ENCODE measurements at regions not wholly inside any gene's neighbourhood (a gene's known extent, or its start where the extent isn't known, plus 50 kb on each side); places are given as distances from the start of the nearest gene placed in this dataset.

DNA sequence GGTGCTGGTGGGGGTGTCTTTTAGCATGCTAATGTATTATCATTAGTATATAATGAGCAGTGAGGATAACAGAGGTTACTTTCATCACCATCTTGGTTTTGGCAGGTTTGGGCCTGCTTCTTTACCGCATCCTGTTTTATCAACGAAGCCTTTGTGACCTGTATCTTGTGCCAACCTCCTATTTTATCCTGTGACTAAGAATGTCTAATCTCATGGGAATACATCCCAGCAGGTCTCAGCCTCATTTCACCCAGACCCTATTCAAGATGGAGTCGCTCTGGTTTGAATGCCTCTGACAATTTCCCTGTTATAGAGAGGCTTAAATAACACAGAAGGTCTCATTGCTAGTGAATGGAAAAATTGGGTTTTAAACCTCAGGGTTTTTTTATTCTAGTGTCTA is 300.8 kb upstream of the PROX1 start:
- no peaks in the 10 kb centered on the region for H3K4me1 ChIP-seq (ENCODE audit: control insufficient read depth in 2 of 3, insufficient read depth in 2 of 3, low read depth in 1 of 3, low read length in 3 of 3)
- TF ChIP-seq, protein P1, sequence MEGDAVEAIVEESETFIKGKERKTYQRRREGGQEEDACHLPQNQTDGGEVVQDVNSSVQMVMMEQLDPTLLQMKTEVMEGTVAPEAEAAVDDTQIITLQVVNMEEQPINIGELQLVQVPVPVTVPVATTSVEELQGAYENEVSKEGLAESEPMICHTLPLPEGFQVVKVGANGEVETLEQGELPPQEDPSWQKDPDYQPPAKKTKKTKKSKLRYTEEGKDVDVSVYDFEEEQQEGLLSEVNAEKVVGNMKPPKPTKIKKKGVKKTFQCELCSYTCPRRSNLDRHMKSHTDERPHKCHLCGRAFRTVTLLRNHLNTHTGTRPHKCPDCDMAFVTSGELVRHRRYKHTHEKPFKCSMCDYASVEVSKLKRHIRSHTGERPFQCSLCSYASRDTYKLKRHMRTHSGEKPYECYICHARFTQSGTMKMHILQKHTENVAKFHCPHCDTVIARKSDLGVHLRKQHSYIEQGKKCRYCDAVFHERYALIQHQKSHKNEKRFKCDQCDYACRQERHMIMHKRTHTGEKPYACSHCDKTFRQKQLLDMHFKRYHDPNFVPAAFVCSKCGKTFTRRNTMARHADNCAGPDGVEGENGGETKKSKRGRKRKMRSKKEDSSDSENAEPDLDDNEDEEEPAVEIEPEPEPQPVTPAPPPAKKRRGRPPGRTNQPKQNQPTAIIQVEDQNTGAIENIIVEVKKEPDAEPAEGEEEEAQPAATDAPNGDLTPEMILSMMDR (IDR thresholded peaks at IDR 0.05; ENCODE audit: borderline replicate concordance, extremely low read depth, insufficient read depth): no peak
- no peak overlapping the region for H3K27ac ChIP-seq (ENCODE audit: low read depth in 2 of 2, low read length in 2 of 2)
- H3K27me3 ChIP-seq (ENCODE audit: control insufficient read depth, insufficient read depth, low read length): no peaks in the 10 kb centered on the region
- intact Hi-C loops (cut with DNase I): no loop called here
- FAIRE-seq (no peak), DNase-seq (no peak)
- H3K9me3 ChIP-seq (ENCODE audit: control insufficient read depth in 2 of 3, insufficient read depth in 1 of 3, low read length in 3 of 3): no peaks in the 10 kb centered on the region
- no peaks in the 10 kb centered on the region for H3K36me3 ChIP-seq (ENCODE audit: control insufficient read depth in 2 of 3, insufficient read depth in 3 of 3, low read length in 3 of 3)
- H3K4me3 ChIP-seq (ENCODE audit: low read length in 3 of 3): no peak overlapping the region
- H3K9ac ChIP-seq (ENCODE audit: low read length in 3 of 3): no peak overlapping the region

- Histone ChIP-seq H3K27ac (ENCODE audit: low read depth in 2 of 2, low read length in 2 of 2) (no peak overlapping the region), H3K27me3 (ENCODE audit: control insufficient read depth, insufficient read depth, low read length) (no peaks in the 10 kb centered on the region), H3K4me3 (ENCODE audit: low read length in 3 of 3) (no peak overlapping the region), H3K9me3 (ENCODE audit: control insufficient read depth in 2 of 3, insufficient read depth in 1 of 3, low read length in 3 of 3) (no peaks in the 10 kb centered on the region), H3K9ac (ENCODE audit: low read length in 3 of 3) (no peak overlapping the region), H3K4me1 (ENCODE audit: control insufficient read depth in 2 of 3, insufficient read depth in 2 of 3, low read depth in 1 of 3, low read length in 3 of 3) (no peaks in the 10 kb centered on the region), H3K36me3 (ENCODE audit: control insufficient read depth in 2 of 3, insufficient read depth in 3 of 3, low read length in 3 of 3) (no peaks in the 10 kb centered on the region)
- TF ChIP-seq, protein P1 (IDR thresholded peaks at IDR 0.05; ENCODE audit: borderline replicate concordance, extremely low read depth, insufficient read depth): no peak
- FAIRE-seq: no peak
- peak in 2 of 5 donors; percentile 9 to 54 for DNase-seq
- intact Hi-C loops (cut with DNase I): no loop called here
Observed at GRCh38 chr1:213687832-213688231, 299.9 kb upstream of the PROX1 start.

DNA sequence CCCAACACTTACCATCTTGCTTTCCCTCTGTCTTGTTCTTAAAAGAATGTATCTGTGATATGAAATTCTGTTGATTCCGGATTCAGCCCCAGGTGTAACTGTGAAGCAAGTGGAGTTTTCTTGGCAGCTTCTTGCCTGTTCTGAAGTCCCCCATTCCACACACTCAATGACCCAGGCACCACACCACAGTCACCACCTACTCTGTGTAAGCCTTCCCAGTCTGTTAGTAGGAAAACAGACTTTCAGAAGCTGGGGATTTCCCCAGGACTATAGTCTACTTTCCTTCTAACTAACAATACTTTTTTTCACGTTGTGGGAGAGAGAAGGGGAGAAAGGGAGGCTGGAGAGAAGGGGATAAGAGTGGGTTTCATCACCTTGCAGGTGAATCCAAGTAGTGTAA is 299.1 kb upstream of the PROX1 start:
- no peaks in the 10 kb centered on the region for H3K36me3 ChIP-seq (ENCODE audit: control insufficient read depth in 2 of 3, insufficient read depth in 3 of 3, low read length in 3 of 3)
- FAIRE-seq: no peak
- no peak overlapping the region for H3K9ac ChIP-seq (ENCODE audit: low read length in 3 of 3)
- DNase-seq: no peak
- H3K27me3 ChIP-seq (ENCODE audit: control insufficient read depth, insufficient read depth, low read length): no peaks in the 10 kb centered on the region
- intact Hi-C loops (cut with DNase I): no loop called here
- H3K27ac ChIP-seq (ENCODE audit: low read depth in 2 of 2, low read length in 2 of 2): no peak overlapping the region
- no peaks in the 10 kb centered on the region for H3K9me3 ChIP-seq (ENCODE audit: control insufficient read depth in 2 of 3, insufficient read depth in 1 of 3, low read length in 3 of 3)
- TF ChIP-seq, protein P1 (IDR thresholded peaks at IDR 0.05; ENCODE audit: borderline replicate concordance, extremely low read depth, insufficient read depth): no peak
- no peak overlapping the region for H3K4me3 ChIP-seq (ENCODE audit: low read length in 3 of 3)
- H3K4me1 ChIP-seq (ENCODE audit: control insufficient read depth in 2 of 3, insufficient read depth in 2 of 3, low read depth in 1 of 3, low read length in 3 of 3): no peaks in the 10 kb centered on the region

DNA sequence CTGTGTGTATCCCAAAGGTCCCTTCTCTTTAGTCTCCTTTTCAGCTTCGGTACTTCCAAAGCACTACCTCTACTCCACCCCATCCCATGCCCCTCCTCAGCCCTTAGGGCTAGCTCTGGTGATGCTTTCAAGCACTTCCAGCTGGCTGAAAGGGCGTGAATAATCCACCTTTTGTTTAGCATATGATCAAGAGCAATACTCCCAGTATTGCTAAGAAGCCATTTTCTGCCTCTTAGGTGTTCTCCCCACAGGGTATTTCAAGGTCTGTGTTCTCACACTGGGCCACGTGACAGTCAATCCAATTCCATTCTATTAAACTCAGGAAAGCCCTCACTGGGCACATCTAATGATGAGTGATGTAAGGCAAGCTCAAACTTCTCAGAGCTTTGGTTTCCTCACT is 298.5 kb upstream of the PROX1 start:
- intact Hi-C loops (cut with DNase I): no loop called here
- Histone ChIP-seq H3K27ac (ENCODE audit: low read depth in 2 of 2, low read length in 2 of 2) (no peak overlapping the region), H3K9ac (ENCODE audit: low read length in 3 of 3) (no peak overlapping the region), H3K4me3 (ENCODE audit: low read length in 3 of 3) (no peak overlapping the region), H3K9me3 (ENCODE audit: control insufficient read depth in 2 of 3, insufficient read depth in 1 of 3, low read length in 3 of 3) (no peaks in the 10 kb centered on the region), H3K4me1 (ENCODE audit: control insufficient read depth in 2 of 3, insufficient read depth in 2 of 3, low read depth in 1 of 3, low read length in 3 of 3) (no peaks in the 10 kb centered on the region), H3K27me3 (ENCODE audit: control insufficient read depth, insufficient read depth, low read length) (no peaks in the 10 kb centered on the region), H3K36me3 (ENCODE audit: control insufficient read depth in 2 of 3, insufficient read depth in 3 of 3, low read length in 3 of 3) (no peaks in the 10 kb centered on the region)
- DNase-seq (no peak), FAIRE-seq (no peak)
- TF ChIP-seq, protein P1 (IDR thresholded peaks at IDR 0.05; ENCODE audit: borderline replicate concordance, extremely low read depth, insufficient read depth): no peak

Data from kidney (tissue), 13 donors.